ENCODE measurements at regions not wholly inside any gene's neighbourhood (a gene's known extent, or its start where the extent isn't known, plus 50 kb on each side); places are given as distances from the start of the nearest gene placed in this dataset.

- H3K27ac ChIP-seq (ENCODE audit: low read length) = no peak overlapping the region
- no peak overlapping the region for H3K4me3 ChIP-seq (ENCODE audit: low read length)
- no peaks in the 10 kb centered on the region for H3K27me3 ChIP-seq (ENCODE audit: insufficient read depth, low read length)
- H3K4me1 ChIP-seq (ENCODE audit: insufficient read depth, low read length) = no peaks in the 10 kb centered on the region
- no peaks in the 10 kb centered on the region for H3K9me3 ChIP-seq (ENCODE audit: insufficient read depth, low read depth, low read length)
- H3K36me3 ChIP-seq (ENCODE audit: insufficient read depth, low read depth, low read length) = no peaks in the 10 kb centered on the region
- H3K9ac ChIP-seq (ENCODE audit: low read depth, low read length) = no peak overlapping the region
These were observed 489.3 kb upstream of the DIPK2B start for GRCh38 chrX:45689971-45690370.

GRCh38 chrX:45683914-45684313 is 483.2 kb upstream of the DIPK2B start:
- no peaks in the 10 kb centered on the region for H3K4me1 ChIP-seq (ENCODE audit: insufficient read depth, low read length)
- no peak overlapping the region for H3K9ac ChIP-seq (ENCODE audit: low read depth, low read length)
- no peak overlapping the region for H3K4me3 ChIP-seq (ENCODE audit: low read length)
- H3K9me3 ChIP-seq (ENCODE audit: insufficient read depth, low read depth, low read length) = no peaks in the 10 kb centered on the region
- no peaks in the 10 kb centered on the region for H3K27me3 ChIP-seq (ENCODE audit: insufficient read depth, low read length)
- no peaks in the 10 kb centered on the region for H3K36me3 ChIP-seq (ENCODE audit: insufficient read depth, low read depth, low read length)
- H3K27ac ChIP-seq (ENCODE audit: low read length) = no peak overlapping the region

GRCh38 chrX:45681891-45682290 is 481.2 kb upstream of the DIPK2B start:
- Histone ChIP-seq H3K36me3 (ENCODE audit: insufficient read depth, low read depth, low read length) (no peaks in the 10 kb centered on the region), H3K9ac (ENCODE audit: low read depth, low read length) (no peak overlapping the region), H3K4me1 (ENCODE audit: insufficient read depth, low read length) (no peaks in the 10 kb centered on the region), H3K4me3 (ENCODE audit: low read length) (no peak overlapping the region), H3K27ac (ENCODE audit: low read length) (no peak overlapping the region), H3K27me3 (ENCODE audit: insufficient read depth, low read length) (no peaks in the 10 kb centered on the region), H3K9me3 (ENCODE audit: insufficient read depth, low read depth, low read length) (no peaks in the 10 kb centered on the region)

- Histone ChIP-seq H3K4me3 (ENCODE audit: low read length) (no peak overlapping the region), H3K27me3 (ENCODE audit: insufficient read depth, low read length) (no peaks in the 10 kb centered on the region), H3K27ac (ENCODE audit: low read length) (no peak overlapping the region), H3K4me1 (ENCODE audit: insufficient read depth, low read length) (no peaks in the 10 kb centered on the region), H3K9me3 (ENCODE audit: insufficient read depth, low read depth, low read length) (no peaks in the 10 kb centered on the region), H3K36me3 (ENCODE audit: insufficient read depth, low read depth, low read length) (no peaks in the 10 kb centered on the region), H3K9ac (ENCODE audit: low read depth, low read length) (no peak overlapping the region)
These were observed 469.2 kb upstream of the DIPK2B start for GRCh38 chrX:45669715-45670340.

GRCh38 chrX:45668686-45669443 is 468.2 kb upstream of the DIPK2B start:
- H3K36me3 ChIP-seq (ENCODE audit: insufficient read depth, low read depth, low read length) = no peaks in the 10 kb centered on the region
- H3K27me3 ChIP-seq (ENCODE audit: insufficient read depth, low read length) = no peaks in the 10 kb centered on the region
- no peak overlapping the region for H3K4me3 ChIP-seq (ENCODE audit: low read length)
- H3K9me3 ChIP-seq (ENCODE audit: insufficient read depth, low read depth, low read length) = no peaks in the 10 kb centered on the region
- H3K4me1 ChIP-seq (ENCODE audit: insufficient read depth, low read length) = no peaks in the 10 kb centered on the region
- no peak overlapping the region for H3K9ac ChIP-seq (ENCODE audit: low read depth, low read length)
- H3K27ac ChIP-seq (ENCODE audit: low read length) = no peak overlapping the region

GRCh38 chrX:45667666-45668065 is 467.0 kb upstream of the DIPK2B start:
- no peak overlapping the region for H3K27ac ChIP-seq (ENCODE audit: low read length)
- H3K9ac ChIP-seq (ENCODE audit: low read depth, low read length) = no peak overlapping the region
- H3K27me3 ChIP-seq (ENCODE audit: insufficient read depth, low read length) = no peaks in the 10 kb centered on the region
- H3K4me3 ChIP-seq (ENCODE audit: low read length) = no peak overlapping the region
- no peaks in the 10 kb centered on the region for H3K4me1 ChIP-seq (ENCODE audit: insufficient read depth, low read length)
- H3K36me3 ChIP-seq (ENCODE audit: insufficient read depth, low read depth, low read length) = no peaks in the 10 kb centered on the region
- H3K9me3 ChIP-seq (ENCODE audit: insufficient read depth, low read depth, low read length) = no peaks in the 10 kb centered on the region

GRCh38 chrX:45664727-45665290 is 464.1 kb upstream of the DIPK2B start:
- Histone ChIP-seq H3K9me3 (ENCODE audit: insufficient read depth, low read depth, low read length) (no peaks in the 10 kb centered on the region), H3K27me3 (ENCODE audit: insufficient read depth, low read length) (no peaks in the 10 kb centered on the region), H3K4me1 (ENCODE audit: insufficient read depth, low read length) (no peaks in the 10 kb centered on the region), H3K27ac (ENCODE audit: low read length) (no peak overlapping the region), H3K4me3 (ENCODE audit: low read length) (no peak overlapping the region), H3K36me3 (ENCODE audit: insufficient read depth, low read depth, low read length) (no peaks in the 10 kb centered on the region), H3K9ac (ENCODE audit: low read depth, low read length) (no peak overlapping the region)

- Histone ChIP-seq H3K4me3 (ENCODE audit: low read length) (no peak overlapping the region), H3K9me3 (ENCODE audit: insufficient read depth, low read depth, low read length) (no peaks in the 10 kb centered on the region; the same call in 1 of the 2 replicates), H3K4me1 (ENCODE audit: insufficient read depth, low read length) (no peaks in the 10 kb centered on the region), H3K36me3 (ENCODE audit: insufficient read depth, low read depth, low read length) (no peaks in the 10 kb centered on the region), H3K27me3 (ENCODE audit: insufficient read depth, low read length) (no peaks in the 10 kb centered on the region), H3K9ac (ENCODE audit: low read depth, low read length) (no peak overlapping the region), H3K27ac (ENCODE audit: low read length) (no peak overlapping the region)
These were observed 459.8 kb upstream of the DIPK2B start for GRCh38 chrX:45660477-45660876.

GRCh38 chrX:45633419-45633818 is 432.7 kb upstream of the DIPK2B start:
- H3K9ac ChIP-seq (ENCODE audit: low read depth, low read length) = no peak overlapping the region
- no peaks in the 10 kb centered on the region; the same call in 1 of the 2 replicates for H3K9me3 ChIP-seq (ENCODE audit: insufficient read depth, low read depth, low read length)
- no peak overlapping the region for H3K4me3 ChIP-seq (ENCODE audit: low read length)
- H3K27ac ChIP-seq (ENCODE audit: low read length) = no peak overlapping the region
- no peaks in the 10 kb centered on the region for H3K4me1 ChIP-seq (ENCODE audit: insufficient read depth, low read length)
- no peaks in the 10 kb centered on the region for H3K36me3 ChIP-seq (ENCODE audit: insufficient read depth, low read depth, low read length)
- H3K27me3 ChIP-seq (ENCODE audit: insufficient read depth, low read length) = no peaks in the 10 kb centered on the region

GRCh38 chrX:45632506-45632905 is 431.8 kb upstream of the DIPK2B start:
- H3K4me3 ChIP-seq (ENCODE audit: low read length) = no peak overlapping the region
- no peaks in the 10 kb centered on the region for H3K36me3 ChIP-seq (ENCODE audit: insufficient read depth, low read depth, low read length)
- no peaks in the 10 kb centered on the region for H3K27me3 ChIP-seq (ENCODE audit: insufficient read depth, low read length)
- H3K9me3 ChIP-seq (ENCODE audit: insufficient read depth, low read depth, low read length) = no peaks in the 10 kb centered on the region; the same call in 1 of the 2 replicates
- no peak overlapping the region for H3K9ac ChIP-seq (ENCODE audit: low read depth, low read length)
- no peak overlapping the region for H3K27ac ChIP-seq (ENCODE audit: low read length)
- H3K4me1 ChIP-seq (ENCODE audit: insufficient read depth, low read length) = no peaks in the 10 kb centered on the region

GRCh38 chrX:45630078-45630477 is 429.4 kb upstream of the DIPK2B start:
- no peaks in the 10 kb centered on the region for H3K4me1 ChIP-seq (ENCODE audit: insufficient read depth, low read length)
- H3K27ac ChIP-seq (ENCODE audit: low read length) = no peak overlapping the region
- no peaks in the 10 kb centered on the region; the same call in 1 of the 2 replicates for H3K9me3 ChIP-seq (ENCODE audit: insufficient read depth, low read depth, low read length)
- no peak overlapping the region for H3K9ac ChIP-seq (ENCODE audit: low read depth, low read length)
- H3K4me3 ChIP-seq (ENCODE audit: low read length) = no peak overlapping the region
- no peaks in the 10 kb centered on the region for H3K36me3 ChIP-seq (ENCODE audit: insufficient read depth, low read depth, low read length)
- H3K27me3 ChIP-seq (ENCODE audit: insufficient read depth, low read length) = no peaks in the 10 kb centered on the region

- Histone ChIP-seq H3K4me3 (ENCODE audit: low read length) (no peak overlapping the region), H3K27me3 (ENCODE audit: insufficient read depth, low read length) (no peaks in the 10 kb centered on the region)
These were observed 427.4 kb upstream of the DIPK2B start for GRCh38 chrX:45628041-45628440.

More at GRCh38 chrX:45628041-45628440, 427.4 kb upstream of the DIPK2B start:
- Histone ChIP-seq H3K9ac (ENCODE audit: low read depth, low read length) (no peak overlapping the region), H3K4me1 (ENCODE audit: insufficient read depth, low read length) (no peaks in the 10 kb centered on the region), H3K27ac (ENCODE audit: low read length) (no peak overlapping the region), H3K9me3 (ENCODE audit: insufficient read depth, low read depth, low read length) (no peaks in the 10 kb centered on the region; the same call in 1 of the 2 replicates), H3K36me3 (ENCODE audit: insufficient read depth, low read depth, low read length) (no peaks in the 10 kb centered on the region)
